GM23248 (cell line): ENCODE measurements at regions not wholly inside any gene's neighbourhood (a gene's known extent, or its start where the extent isn't known, plus 50 kb on each side); places are given as distances from the start of the nearest gene placed in this dataset.

ENCODE experiments used
- DNase-seq: peaks from one replicate; pipeline ENCODE4 v3.0.0-alpha.2; 2015
- H2AFZ ChIP-seq: fragments of 200-600 bp; sonication (generic); 2 replicates; pipeline ENCODE4 v1.6.1; 2016; ENCODE audit warnings: antibody characterized with exemption
- H3F3A ChIP-seq: fragments of 200-600 bp; sonication (generic); 2 replicates; pipeline ENCODE4 v1.6.1; 2016; ENCODE audit warnings: mild to moderate bottlenecking, antibody characterized with exemption, mixed run types; ENCODE audit not compliant: insufficient read depth
- H3K27ac ChIP-seq: fragments of 200-600 bp; sonication (generic); 2 replicates; pipeline ENCODE4 v1.5.1; 2016; ENCODE audit warnings: mild to moderate bottlenecking
- H3K27me3 ChIP-seq: fragments of 200-600 bp; sonication (generic); replicated peaks from 2 replicates; pipeline ENCODE4 v1.6.1; 2016; ENCODE audit warnings: mild to moderate bottlenecking; ENCODE audit not compliant: insufficient read depth
- H3K36me3 ChIP-seq: fragments of 200-600 bp; sonication (generic); 2 replicates; pipeline ENCODE4 v1.6.1; 2016; ENCODE audit warnings: low read depth, mild to moderate bottlenecking
- H3K4me1 ChIP-seq: fragments of 200-600 bp; sonication (generic); 2 replicates; pipeline ENCODE4 v1.6.1; 2016; ENCODE audit warnings: mild to moderate bottlenecking; ENCODE audit not compliant: insufficient read depth
- H3K4me2 ChIP-seq: fragments of 200-600 bp; sonication (generic); one replicate; pipeline ENCODE4 v1.6.1; 2016; ENCODE audit warnings: mild to moderate bottlenecking; ENCODE audit not compliant: unreplicated experiment
- H3K4me3 ChIP-seq: fragments of 200-600 bp; sonication (generic); 2 replicates; pipeline ENCODE4 v1.5.1; 2016; ENCODE audit warnings: mild to moderate bottlenecking
- H3K79me2 ChIP-seq: fragments of 200-600 bp; sonication (generic); 2 replicates; pipeline ENCODE4 v1.6.1; 2016; ENCODE audit warnings: mild to moderate bottlenecking; ENCODE audit not compliant: insufficient read depth
- H3K9ac ChIP-seq: fragments of 200-600 bp; sonication (generic); 2 replicates; pipeline ENCODE4 v1.6.1; 2016; ENCODE audit warnings: mild to moderate bottlenecking
- H3K9me2 ChIP-seq: fragments of 200-600 bp; sonication (generic); 2 replicates; pipeline ENCODE4 v1.6.1; 2016; ENCODE audit warnings: mixed run types, mild to moderate bottlenecking, moderate library complexity; ENCODE audit not compliant: insufficient read depth
- H3K9me3 ChIP-seq: fragments of 200-600 bp; sonication (generic); one replicate; pipeline ENCODE4 v1.6.1; 2017; ENCODE audit warnings: low read depth
- H4K20me1 ChIP-seq: fragments of 200-600 bp; sonication (generic); 2 replicates; pipeline ENCODE4 v1.6.0; 2016; ENCODE audit not compliant: insufficient read depth
- EZH2 ChIP-seq: fragments of 200-600 bp; sonication (generic); IDR thresholded peaks from 2 replicates; pipeline ENCODE4 v1.6.1; 2018; ENCODE audit warnings: antibody characterized with exemption, mild to moderate bottlenecking; ENCODE audit not compliant: insufficient read depth, poor library complexity, severe bottlenecking
- EZH2phosphoT487 ChIP-seq: fragments of 200-600 bp; sonication (generic); IDR thresholded peaks from 2 replicates; pipeline ENCODE4 v1.6.1; 2018; ENCODE audit warnings: antibody characterized with exemption, moderate library complexity, mild to moderate bottlenecking, low read depth; ENCODE audit not compliant: insufficient read depth
- WGBS, 2 experiments: methylation state at CpG; one replicate each; pipeline ENCODE4 v1.1.6; 2015 to 2017; ENCODE audit warnings: low lambda C conversion rate in 2 of 2, low coverage in 1 of 2; ENCODE audit errors: missing lambda C conversion rate in 2 of 2; 5-methylcytosine and 5-hydroxymethylcytosine counted together
- in situ Hi-C: fragments of 300-500 bp; cut with MboI; formaldehyde crosslinking; loops from 2 replicates; pipeline ENCODE4 v1.15.0; 2020

DNA sequence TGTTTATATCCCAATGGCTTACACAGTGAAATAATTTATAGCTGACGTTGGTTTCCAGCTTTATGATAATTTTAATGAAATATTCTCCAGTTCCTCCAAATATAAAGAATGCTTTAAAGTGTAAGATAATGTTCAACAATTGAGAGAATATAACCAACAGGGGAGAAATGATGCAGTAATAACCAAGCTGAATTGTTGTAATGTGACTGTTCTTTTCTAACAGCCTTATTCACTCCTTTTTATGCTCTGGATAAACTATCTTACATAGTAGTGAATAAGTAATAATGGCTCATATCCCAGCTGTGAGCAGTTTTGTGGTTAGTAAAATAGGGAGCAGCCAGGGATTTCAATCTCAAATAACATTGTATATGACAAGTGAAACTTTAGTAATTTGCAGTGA lies 2348.7 kb upstream of the ACO1 start:
- TF ChIP-seq EZH2phosphoT487, result no peak
- no peak for TF ChIP-seq EZH2
- H2AFZ ChIP-seq, result no peak overlapping the region
- in situ Hi-C loops, result no loop called here
- no peak overlapping the region for H3K4me2 ChIP-seq
- no peaks in the 10 kb centered on the region for H3K79me2 ChIP-seq
- no peak overlapping the region for H3K27ac ChIP-seq
- no peak overlapping the region for H3K9ac ChIP-seq
- H3K27me3 ChIP-seq, result no peaks in the 10 kb centered on the region
- no peaks in the 10 kb centered on the region for H3K4me1 ChIP-seq
- H3K4me3 ChIP-seq, result no peak overlapping the region
- H3F3A ChIP-seq, result no peaks in the 10 kb centered on the region
- no peaks in the 10 kb centered on the region for H3K9me2 ChIP-seq
- no peaks in the 10 kb centered on the region for H3K36me3 ChIP-seq
- no peak for DNase-seq
- 0 to 4% methylated on average over 1 of the region's 1 CpG for WGBS, 2 experiments
- H4K20me1 ChIP-seq, result no peaks in the 10 kb centered on the region
- H3K9me3 ChIP-seq, result no peaks in the 10 kb centered on the region

DNA sequence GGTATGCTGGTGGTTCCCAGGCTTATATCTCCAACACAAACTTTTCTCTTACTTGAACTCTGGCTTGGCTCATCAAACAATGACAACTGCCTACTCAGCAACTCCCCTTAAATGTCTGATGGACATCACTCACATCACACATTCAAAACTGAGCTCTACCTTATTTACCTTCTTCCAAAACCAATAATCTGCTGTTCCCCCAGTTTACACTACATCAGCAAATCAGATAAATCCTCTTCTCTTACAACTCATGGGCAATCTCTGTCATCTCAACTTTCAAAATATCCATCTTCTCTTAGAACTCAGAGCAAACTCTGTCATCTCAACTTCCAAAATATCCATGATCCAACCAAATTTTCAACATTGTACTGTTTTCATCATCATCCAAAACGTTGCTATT lies 2347.9 kb upstream of the ACO1 start:
- Histone ChIP-seq H3F3A (no peaks in the 10 kb centered on the region), H3K4me2 (no peak overlapping the region), H4K20me1 (no peaks in the 10 kb centered on the region), H3K9ac (no peak overlapping the region), H3K36me3 (no peaks in the 10 kb centered on the region), H3K9me3 (no peaks in the 10 kb centered on the region), H3K27ac (no peak overlapping the region), H3K79me2 (no peaks in the 10 kb centered on the region), H3K9me2 (no peaks in the 10 kb centered on the region), H3K4me3 (no peak overlapping the region), H2AFZ (no peak overlapping the region), H3K4me1 (no peaks in the 10 kb centered on the region), H3K27me3 (no peaks in the 10 kb centered on the region)
- DNase-seq, result no peak
- 0 to 7% methylated on average over 1 of the region's 1 CpG for WGBS, 2 experiments
- in situ Hi-C loops, result no loop called here
- TF ChIP-seq EZH2 (no peak), EZH2phosphoT487 (no peak)

DNA sequence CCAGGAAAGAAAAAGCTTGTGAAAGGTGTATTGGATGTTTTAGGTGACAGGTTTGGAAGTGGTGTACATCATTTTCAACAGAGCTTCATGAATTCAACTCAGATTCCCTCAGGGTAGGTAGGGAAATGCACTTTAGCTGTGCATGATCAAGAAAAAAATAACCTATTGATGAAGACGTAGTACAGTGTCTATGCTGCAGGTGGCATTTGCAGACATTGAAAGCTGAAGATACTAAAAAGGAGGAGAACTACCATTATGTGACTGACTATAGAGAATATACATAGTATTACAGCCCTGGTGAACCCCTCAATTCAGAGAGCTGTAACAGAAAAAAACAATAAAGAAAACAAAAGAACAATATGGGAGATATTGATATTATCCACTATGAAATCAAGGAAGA lies 2344.7 kb upstream of the ACO1 start:
- no peaks in the 10 kb centered on the region for H4K20me1 ChIP-seq
- H3K9me2 ChIP-seq, result no peaks in the 10 kb centered on the region
- TF ChIP-seq EZH2phosphoT487, result no peak
- no peak for TF ChIP-seq EZH2
- H3K4me1 ChIP-seq, result no peaks in the 10 kb centered on the region
- H3K27ac ChIP-seq, result no peak overlapping the region
- H3K79me2 ChIP-seq, result no peaks in the 10 kb centered on the region
- H3K4me3 ChIP-seq, result no peak overlapping the region
- no peak for DNase-seq
- no peaks in the 10 kb centered on the region for H3K36me3 ChIP-seq
- H3K9me3 ChIP-seq, result no peaks in the 10 kb centered on the region
- no peak overlapping the region for H3K4me2 ChIP-seq
- no peaks in the 10 kb centered on the region for H3F3A ChIP-seq
- in situ Hi-C loops, result no loop called here
- H3K27me3 ChIP-seq, result no peaks in the 10 kb centered on the region
- 0 to 10% methylated on average over 1 of the region's 1 CpG for WGBS, 2 experiments
- H2AFZ ChIP-seq, result no peak overlapping the region
- no peak overlapping the region for H3K9ac ChIP-seq

GRCh38 chr9:30048396-30048795 lies 2336.0 kb upstream of the ACO1 start:
- no peaks in the 10 kb centered on the region for H3K79me2 ChIP-seq
- no peaks in the 10 kb centered on the region for H3K9me3 ChIP-seq
- WGBS, 2 experiments, result 19 to 23% methylated on average over 8 of the region's 8 CpGs
- no peak overlapping the region for H3K4me2 ChIP-seq
- H3K27me3 ChIP-seq, result no peaks in the 10 kb centered on the region
- no peak overlapping the region for H2AFZ ChIP-seq
- no peak for TF ChIP-seq EZH2phosphoT487
- no peak for TF ChIP-seq EZH2
- H3K27ac ChIP-seq, result no peak overlapping the region
- H3K9me2 ChIP-seq, result no peaks in the 10 kb centered on the region
- in situ Hi-C loops, result no loop called here
- H3K9ac ChIP-seq, result no peak overlapping the region
- no peaks in the 10 kb centered on the region for H3K4me1 ChIP-seq
- H4K20me1 ChIP-seq, result no peaks in the 10 kb centered on the region
- no peaks in the 10 kb centered on the region for H3F3A ChIP-seq
- no peaks in the 10 kb centered on the region for H3K36me3 ChIP-seq
- no peak overlapping the region for H3K4me3 ChIP-seq
- DNase-seq, result no peak

DNA sequence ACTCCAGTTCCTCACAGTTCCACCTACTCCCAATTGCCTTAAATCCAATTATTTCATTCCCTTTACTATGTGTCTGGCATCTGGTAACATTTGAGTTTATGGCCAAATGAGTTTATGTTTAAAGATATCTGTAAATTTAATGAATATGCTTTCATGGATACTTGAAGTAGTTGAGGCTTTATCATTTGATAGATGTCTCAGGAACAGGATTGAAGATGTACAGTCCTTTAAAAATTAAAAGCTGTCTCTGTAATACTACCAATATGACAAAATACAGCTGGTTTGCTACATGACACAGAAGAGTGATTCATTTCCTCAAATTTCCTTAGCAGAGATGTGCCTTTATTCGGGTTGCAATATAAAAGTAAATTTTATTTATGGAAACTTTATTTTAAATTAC lies 2326.0 kb upstream of the ACO1 start:
- 0% methylated on average over 1 of the region's 1 CpG for WGBS, 2 experiments

More for the DNA sequence above, 2326.0 kb upstream of the ACO1 start:
- DNase-seq, result no peak
- no peak for TF ChIP-seq EZH2
- no peak for TF ChIP-seq EZH2phosphoT487
- no peaks in the 10 kb centered on the region for H3K4me1 ChIP-seq
- no peak overlapping the region for H3K4me2 ChIP-seq
- no peaks in the 10 kb centered on the region for H3K36me3 ChIP-seq
- H3K4me3 ChIP-seq, result no peak overlapping the region
- H3K9me3 ChIP-seq, result no peaks in the 10 kb centered on the region
- in situ Hi-C loops, result no loop called here
- no peak overlapping the region for H3K27ac ChIP-seq
- no peak overlapping the region for H2AFZ ChIP-seq
- no peaks in the 10 kb centered on the region for H3K27me3 ChIP-seq
- H3K9me2 ChIP-seq, result no peaks in the 10 kb centered on the region
- H4K20me1 ChIP-seq, result no peaks in the 10 kb centered on the region
- H3F3A ChIP-seq, result no peaks in the 10 kb centered on the region
- H3K79me2 ChIP-seq, result no peaks in the 10 kb centered on the region
- no peak overlapping the region for H3K9ac ChIP-seq
